ENCODE measurements at regions not wholly inside any gene's neighbourhood (a gene's known extent, or its start where the extent isn't known, plus 50 kb on each side); places are given as distances from the start of the nearest gene placed in this dataset.
A peak's percentile ranks its signal among the peaks of the same experiment; 100 is the strongest.

GRCh38 chr5:141734501-141735229, 52.6 kb upstream of the ARAP3 start:
- no peaks in the 10 kb centered on the region for H3K4me1 ChIP-seq (ENCODE audit: insufficient read depth, low read length)
- H2AFZ ChIP-seq (ENCODE audit: low read length): no peak overlapping the region
- BruUV-seq (replicated peaks): no TSS peak
- no peaks in the 10 kb centered on the region for H3K79me2 ChIP-seq (ENCODE audit: low read length)
- H3K4me2 ChIP-seq (ENCODE audit: low read length): no peak overlapping the region
- no peaks in the 10 kb centered on the region for H3K36me3 ChIP-seq (ENCODE audit: low read depth, low read length)
- CTCF ChIA-PET: no interaction called here
- intact Hi-C loops (cut with micrococcal nuclease): no loop called here
- no peak overlapping the region for H3K4me3 ChIP-seq (ENCODE audit: low read length)
- H3K9ac ChIP-seq (ENCODE audit: low read length): no peak overlapping the region
- 0 out of 2 replicates have a peak, but pooled peaks cover 5% of the 10 kb centered on the region for H3K27me3 ChIP-seq (ENCODE audit: low read length)
- H3K9me2 ChIP-seq (replicated peaks; ENCODE audit: low read length): no peaks in the 10 kb centered on the region
- POLR2A ChIA-PET (ENCODE audit: unreplicated experiment): no interaction called here
- no peak overlapping the region for H3K27ac ChIP-seq (ENCODE audit: low read length)
- H3K9me3 ChIP-seq (ENCODE audit: low read length): no peaks in the 10 kb centered on the region
- no peaks in the 10 kb centered on the region for H3F3A ChIP-seq (ENCODE audit: low read length, unreplicated experiment)
- peak; percentile 70 for DNase-seq
- ATAC-seq: peak; percentile 60; the same call in 1 of the 2 replicates
- TF ChIP-seq EZH2phosphoT487 (IDR thresholded peaks at IDR 0.05; ENCODE audit: borderline replicate concordance, low read length) (no peak), EZH2 (IDR thresholded peaks at IDR 0.05; ENCODE audit: low read length, unreplicated experiment) (no peak)
- TF ChIP-seq, protein P1, sequence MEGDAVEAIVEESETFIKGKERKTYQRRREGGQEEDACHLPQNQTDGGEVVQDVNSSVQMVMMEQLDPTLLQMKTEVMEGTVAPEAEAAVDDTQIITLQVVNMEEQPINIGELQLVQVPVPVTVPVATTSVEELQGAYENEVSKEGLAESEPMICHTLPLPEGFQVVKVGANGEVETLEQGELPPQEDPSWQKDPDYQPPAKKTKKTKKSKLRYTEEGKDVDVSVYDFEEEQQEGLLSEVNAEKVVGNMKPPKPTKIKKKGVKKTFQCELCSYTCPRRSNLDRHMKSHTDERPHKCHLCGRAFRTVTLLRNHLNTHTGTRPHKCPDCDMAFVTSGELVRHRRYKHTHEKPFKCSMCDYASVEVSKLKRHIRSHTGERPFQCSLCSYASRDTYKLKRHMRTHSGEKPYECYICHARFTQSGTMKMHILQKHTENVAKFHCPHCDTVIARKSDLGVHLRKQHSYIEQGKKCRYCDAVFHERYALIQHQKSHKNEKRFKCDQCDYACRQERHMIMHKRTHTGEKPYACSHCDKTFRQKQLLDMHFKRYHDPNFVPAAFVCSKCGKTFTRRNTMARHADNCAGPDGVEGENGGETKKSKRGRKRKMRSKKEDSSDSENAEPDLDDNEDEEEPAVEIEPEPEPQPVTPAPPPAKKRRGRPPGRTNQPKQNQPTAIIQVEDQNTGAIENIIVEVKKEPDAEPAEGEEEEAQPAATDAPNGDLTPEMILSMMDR (conservative IDR thresholded peaks at IDR 0.05; ENCODE audit: low read depth, low read length): no peak
- no peaks in the 10 kb centered on the region for H4K20me1 ChIP-seq (ENCODE audit: low read length)

GRCh38 chr5:141733198-141733597, 51.2 kb upstream of the ARAP3 start:
- CTCF ChIA-PET: no interaction called here
- Histone ChIP-seq H3K4me3 (ENCODE audit: low read length) (no peak overlapping the region), H2AFZ (ENCODE audit: low read length) (no peak overlapping the region), H3K27me3 (ENCODE audit: low read length) (0 out of 2 replicates have a peak, but pooled peaks cover 5% of the 10 kb centered on the region), H3K9ac (ENCODE audit: low read length) (no peak overlapping the region), H4K20me1 (ENCODE audit: low read length) (no peaks in the 10 kb centered on the region), H3K4me2 (ENCODE audit: low read length) (no peak overlapping the region), H3K36me3 (ENCODE audit: low read depth, low read length) (no peaks in the 10 kb centered on the region), H3K9me3 (ENCODE audit: low read length) (no peaks in the 10 kb centered on the region), H3K4me1 (ENCODE audit: insufficient read depth, low read length) (no peaks in the 10 kb centered on the region), H3F3A (ENCODE audit: low read length, unreplicated experiment) (no peaks in the 10 kb centered on the region), H3K79me2 (ENCODE audit: low read length) (no peaks in the 10 kb centered on the region), H3K9me2 (replicated peaks; ENCODE audit: low read length) (no peaks in the 10 kb centered on the region), H3K27ac (ENCODE audit: low read length) (no peak overlapping the region)
- TF ChIP-seq EZH2phosphoT487 (IDR thresholded peaks at IDR 0.05; ENCODE audit: borderline replicate concordance, low read length) (no peak), EZH2 (IDR thresholded peaks at IDR 0.05; ENCODE audit: low read length, unreplicated experiment) (no peak)
- TF ChIP-seq, protein P1 (conservative IDR thresholded peaks at IDR 0.05; ENCODE audit: low read depth, low read length): no peak
- POLR2A ChIA-PET (ENCODE audit: unreplicated experiment): no interaction called here
- ATAC-seq (no peak), DNase-seq (no peak)
- no TSS peak for BruUV-seq (replicated peaks)
- intact Hi-C loops (cut with micrococcal nuclease): no loop called here

DNA sequence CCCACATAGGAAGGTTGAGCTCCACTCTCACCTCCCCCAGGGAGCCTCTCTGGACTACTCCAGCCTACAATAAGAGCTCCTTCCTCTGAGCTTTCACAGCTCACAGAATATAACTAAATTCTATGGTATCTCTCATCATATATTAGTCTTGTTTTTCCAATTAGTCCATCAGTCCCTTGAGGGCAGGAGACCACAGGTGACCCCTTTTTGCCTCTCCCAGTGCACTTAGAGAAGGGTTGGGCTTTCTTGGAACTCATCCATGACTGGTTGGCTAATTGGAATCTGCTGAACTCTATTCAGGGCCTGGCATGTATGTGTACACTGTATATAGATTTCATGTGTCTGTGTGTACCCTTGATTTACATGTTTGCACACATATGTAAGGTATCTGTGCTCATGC, 50.4 kb upstream of the ARAP3 start:
- intact Hi-C loops (cut with micrococcal nuclease): no loop called here
- Histone ChIP-seq H3K4me1 (ENCODE audit: insufficient read depth, low read length) (no peaks in the 10 kb centered on the region), H3K27me3 (ENCODE audit: low read length) (0 out of 2 replicates have a peak, but pooled peaks cover 1% of the 10 kb centered on the region), H4K20me1 (ENCODE audit: low read length) (no peaks in the 10 kb centered on the region), H3K9me3 (ENCODE audit: low read length) (no peaks in the 10 kb centered on the region), H3K27ac (ENCODE audit: low read length) (no peak overlapping the region), H3K4me2 (ENCODE audit: low read length) (no peak overlapping the region), H3K79me2 (ENCODE audit: low read length) (no peaks in the 10 kb centered on the region), H3K4me3 (ENCODE audit: low read length) (no peak overlapping the region), H3F3A (ENCODE audit: low read length, unreplicated experiment) (no peaks in the 10 kb centered on the region), H3K9ac (ENCODE audit: low read length) (no peak overlapping the region), H3K9me2 (replicated peaks; ENCODE audit: low read length) (no peaks in the 10 kb centered on the region), H3K36me3 (ENCODE audit: low read depth, low read length) (no peaks in the 10 kb centered on the region), H2AFZ (ENCODE audit: low read length) (no peak overlapping the region)
- ChIA-PET POLR2A (ENCODE audit: unreplicated experiment) (no interaction called here), CTCF (no interaction called here)
- ATAC-seq: no peak
- DNase-seq: no peak
- BruUV-seq (replicated peaks): no TSS peak
- TF ChIP-seq, protein P1 (conservative IDR thresholded peaks at IDR 0.05; ENCODE audit: low read depth, low read length): no peak
- TF ChIP-seq EZH2phosphoT487 (IDR thresholded peaks at IDR 0.05; ENCODE audit: borderline replicate concordance, low read length) (no peak), EZH2 (IDR thresholded peaks at IDR 0.05; ENCODE audit: low read length, unreplicated experiment) (no peak)
